Urinary bladder (tissue), 3 donors: ENCODE measurements at regions not wholly inside any gene's neighbourhood (a gene's known extent, or its start where the extent isn't known, plus 50 kb on each side); places are given as distances from the start of the nearest gene placed in this dataset.

Experiments used
- DNase-seq: peaks from one replicate; pipeline ENCODE4 v3.0.0-alpha.2; 2015; ENCODE audit errors: extremely low spot score
- H3K27ac ChIP-seq: one replicate; pipeline ENCODE4 v1.5.1; 2013; ENCODE audit warnings: low read depth, mild to moderate bottlenecking, moderate library complexity
- H3K36me3 ChIP-seq: one replicate; pipeline ENCODE4 v1.6.1; 2013; ENCODE audit warnings: mild to moderate bottlenecking, moderate library complexity; ENCODE audit not compliant: insufficient read depth
- H3K4me1 ChIP-seq: one replicate; pipeline ENCODE4 v1.6.1; 2013; ENCODE audit warnings: mild to moderate bottlenecking, moderate library complexity; ENCODE audit not compliant: insufficient read depth
- H3K4me3 ChIP-seq: one replicate; pipeline ENCODE4 v1.5.1; 2013; ENCODE audit warnings: low read depth, low read length
- WGBS: extraction: QIAGEN DNeasy Blood & Tissue Kit; methylation state at CpG from one replicate; pipeline ENCODE4 v1.1.7; 2013; 5-methylcytosine and 5-hydroxymethylcytosine counted together
- donor health status: healthy with polysubstance abuse.
- donor health status: healthy.

- Histone ChIP-seq H3K36me3 (no peaks in the 10 kb centered on the region), H3K4me3 (no peak overlapping the region), H3K27ac (no peak overlapping the region), H3K4me1 (no peaks in the 10 kb centered on the region)
- 76% methylated on average over 4 of the region's 4 CpGs for WGBS
- no peak for DNase-seq
These were observed 95.0 kb upstream of the KLF12 start for GRCh38 chr13:74229242-74229641.

GRCh38 chr13:74227476-74228158 lies 93.4 kb upstream of the KLF12 start:
- Histone ChIP-seq H3K4me3 (no peak overlapping the region), H3K27ac (no peak overlapping the region), H3K36me3 (no peaks in the 10 kb centered on the region), H3K4me1 (no peaks in the 10 kb centered on the region)
- no peak for DNase-seq
- WGBS: 88% methylated on average over 6 of the region's 6 CpGs

- Histone ChIP-seq H3K4me3 (no peak overlapping the region), H3K27ac (no peak overlapping the region), H3K4me1 (no peaks in the 10 kb centered on the region), H3K36me3 (no peaks in the 10 kb centered on the region)
- WGBS: 90% methylated on average over 4 of the region's 4 CpGs
- DNase-seq: no peak
These were observed 92.7 kb upstream of the KLF12 start for GRCh38 chr13:74226791-74227475.

- no peak for DNase-seq
- H3K27ac ChIP-seq: no peak overlapping the region
- no peak overlapping the region for H3K4me3 ChIP-seq
- 67% methylated on average over 2 of the region's 2 CpGs for WGBS
- H3K36me3 ChIP-seq: no peaks in the 10 kb centered on the region
- no peaks in the 10 kb centered on the region for H3K4me1 ChIP-seq
These were observed 87.5 kb upstream of the KLF12 start for GRCh38 chr13:74221752-74222151.

- 82% methylated on average over 2 of the region's 2 CpGs for WGBS
- Histone ChIP-seq H3K4me3 (no peak overlapping the region), H3K27ac (no peak overlapping the region), H3K36me3 (no peaks in the 10 kb centered on the region), H3K4me1 (no peaks in the 10 kb centered on the region)
- no peak for DNase-seq
These were observed 85.4 kb upstream of the KLF12 start for GRCh38 chr13:74219566-74219965.

- DNase-seq: no peak
- Histone ChIP-seq H3K27ac (no peak overlapping the region), H3K4me1 (no peaks in the 10 kb centered on the region), H3K36me3 (no peaks in the 10 kb centered on the region), H3K4me3 (no peak overlapping the region)
- 84% methylated on average over 7 of the region's 7 CpGs for WGBS
These were observed 84.1 kb upstream of the KLF12 start for GRCh38 chr13:74218291-74218690.

- Histone ChIP-seq H3K27ac (no peak overlapping the region), H3K36me3 (no peaks in the 10 kb centered on the region), H3K4me3 (no peak overlapping the region), H3K4me1 (no peaks in the 10 kb centered on the region)
- 35% methylated on average over 1 of the region's 1 CpG for WGBS
- no peak for DNase-seq
These were observed 83.6 kb upstream of the KLF12 start for GRCh38 chr13:74217811-74218210.

- WGBS: 96% methylated on average over 2 of the region's 2 CpGs
- Histone ChIP-seq H3K27ac (no peak overlapping the region), H3K4me3 (no peak overlapping the region), H3K4me1 (no peaks in the 10 kb centered on the region), H3K36me3 (no peaks in the 10 kb centered on the region)
- DNase-seq: no peak
These were observed 81.2 kb upstream of the KLF12 start for GRCh38 chr13:74215420-74215819.

GRCh38 chr13:74214321-74214720 lies 80.1 kb upstream of the KLF12 start:
- Histone ChIP-seq H3K4me1 (no peaks in the 10 kb centered on the region), H3K27ac (no peak overlapping the region), H3K36me3 (no peaks in the 10 kb centered on the region), H3K4me3 (no peak overlapping the region)
- WGBS: 89% methylated on average over 5 of the region's 5 CpGs
- no peak for DNase-seq

- H3K36me3 ChIP-seq: no peaks in the 10 kb centered on the region
- no peak for DNase-seq
- WGBS: 52% methylated on average over 4 of the region's 4 CpGs
- H3K4me3 ChIP-seq: no peak overlapping the region
- H3K4me1 ChIP-seq: no peaks in the 10 kb centered on the region
- H3K27ac ChIP-seq: no peak overlapping the region
These were observed 76.6 kb upstream of the KLF12 start for GRCh38 chr13:74210693-74211393.

GRCh38 chr13:74206855-74207254 lies 72.7 kb upstream of the KLF12 start:
- 89% methylated on average over 1 of the region's 1 CpG for WGBS
- Histone ChIP-seq H3K27ac (no peak overlapping the region), H3K36me3 (no peaks in the 10 kb centered on the region), H3K4me3 (no peak overlapping the region), H3K4me1 (no peaks in the 10 kb centered on the region)
- DNase-seq: no peak

GRCh38 chr13:74206061-74206561 lies 71.9 kb upstream of the KLF12 start:
- Histone ChIP-seq H3K4me3 (no peak overlapping the region), H3K27ac (no peak overlapping the region), H3K36me3 (no peaks in the 10 kb centered on the region), H3K4me1 (no peaks in the 10 kb centered on the region)
- no peak for DNase-seq
- WGBS: 57% methylated on average over 2 of the region's 2 CpGs

- Histone ChIP-seq H3K27ac (no peak overlapping the region), H3K36me3 (no peaks in the 10 kb centered on the region), H3K4me1 (no peaks in the 10 kb centered on the region), H3K4me3 (no peak overlapping the region)
- 92% methylated on average over 2 of the region's 2 CpGs for WGBS
- DNase-seq: no peak
These were observed 71.1 kb upstream of the KLF12 start for GRCh38 chr13:74205313-74205690.
